ENCODE measurements at regions not wholly inside any gene's neighbourhood (a gene's known extent, or its start where the extent isn't known, plus 50 kb on each side); places are given as distances from the start of the nearest gene placed in this dataset.

DNA sequence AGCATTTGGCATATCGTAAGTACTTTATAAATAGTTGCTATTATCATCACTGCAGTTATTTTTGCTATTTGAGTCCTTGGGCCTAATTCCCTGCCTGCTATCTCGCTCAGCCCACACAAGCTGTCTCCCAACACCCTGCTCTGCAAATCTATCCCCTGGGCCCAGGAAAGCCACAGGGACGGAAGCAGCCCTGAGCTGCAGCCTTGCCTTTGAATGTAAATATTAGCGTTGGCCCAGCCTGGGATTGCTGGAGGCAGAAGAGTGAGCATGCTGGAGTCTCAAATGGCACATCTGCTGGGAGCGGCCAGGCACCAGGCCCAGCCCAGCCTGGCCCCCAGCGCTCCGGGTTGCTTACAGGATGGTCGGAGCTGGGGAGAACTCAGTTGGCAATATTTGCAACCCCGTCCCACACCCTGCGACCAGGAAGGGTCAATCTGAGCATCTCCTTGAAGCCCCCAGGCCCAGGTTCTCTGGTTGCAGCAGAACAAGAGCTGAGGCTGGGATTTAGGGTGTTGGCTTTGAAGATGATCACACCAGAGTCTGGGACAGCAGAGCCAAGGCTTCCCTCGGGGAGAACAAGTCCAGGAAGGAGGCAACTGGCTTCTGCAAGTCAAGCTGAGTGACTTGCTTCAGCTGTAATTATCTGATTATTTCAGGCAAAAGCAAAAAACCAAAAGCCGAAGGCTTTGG is 529.6 kb downstream of the SHQ1 start:
- Mint-ChIP-seq H3K27me3 (ENCODE audit: low read depth) (peaks cover 3% of the 10 kb centered on the region; the same call in 1 of the 2 replicates), H3K4me3 (no peak overlapping the region), H3K27ac (no peak overlapping the region), H3K4me1 (no peaks in the 10 kb centered on the region), H3K36me3 (ENCODE audit: insufficient read depth in 1 of 3, low read depth in 3 of 3) (no peaks in the 10 kb centered on the region), H3K9me3 (no peaks in the 10 kb centered on the region)
- Histone ChIP-seq H3K79me1 (ENCODE audit: insufficient read depth, low read depth, low read length, poor library complexity, severe bottlenecking) (no peaks in the 10 kb centered on the region), H2AK5ac (ENCODE audit: insufficient read length, low read length) (no peak overlapping the region), H3K23me2 (ENCODE audit: insufficient read length, low read depth, low read length, poor library complexity, severe bottlenecking) (no peaks in the 10 kb centered on the region), H4K8ac (replicated peaks; ENCODE audit: insufficient read length, low read depth, low read length) (no peak overlapping the region), H4K5ac (ENCODE audit: insufficient read length, low read depth, low read length) (no peak overlapping the region), H3T11ph (ENCODE audit: low read length) (no peak overlapping the region), H2BK15ac (ENCODE audit: low read depth, low read length) (no peak overlapping the region), H2BK20ac (ENCODE audit: low read depth, low read length, poor library complexity, severe bottlenecking) (no peak overlapping the region), H3K23ac (ENCODE audit: insufficient read length, low read depth, low read length) (no peak overlapping the region), H4K91ac (ENCODE audit: insufficient read length, low read depth, low read length) (no peak overlapping the region), H2BK120ac (ENCODE audit: low read depth, low read length, poor library complexity, severe bottlenecking) (no peak overlapping the region), H3K14ac (ENCODE audit: insufficient read depth, low read length) (no peak overlapping the region; the same call in 1 of the 2 replicates), H2BK12ac (ENCODE audit: insufficient read length, low read depth, low read length) (no peak overlapping the region), H2BK5ac (ENCODE audit: insufficient read length, low read length) (no peak overlapping the region), H4K20me1 (ENCODE audit: control insufficient read depth, insufficient read depth, insufficient read length) (no peaks in the 10 kb centered on the region), H3K27me3 (ENCODE audit: insufficient read depth, low read length) (no peaks in the 10 kb centered on the region), H3K4me1 (ENCODE audit: insufficient read depth, low read length) (no peaks in the 10 kb centered on the region), H3K27ac (ENCODE audit: insufficient read length, low read depth, low read length) (no peak overlapping the region), H3K18ac (ENCODE audit: insufficient read length, low read depth, low read length) (no peak overlapping the region), H3K9ac (ENCODE audit: extremely low read depth, insufficient read length, low read length) (no peak overlapping the region), H3K9me3 (ENCODE audit: control insufficient read depth, low read depth, low read length) (no peaks in the 10 kb centered on the region), H3K56ac (ENCODE audit: insufficient read length, low read depth, low read length) (no peak overlapping the region), H3K4me2 (ENCODE audit: insufficient read depth, insufficient read length, low read length) (no peak overlapping the region), H3K79me2 (ENCODE audit: insufficient read depth, low read length) (no peaks in the 10 kb centered on the region), H3K4ac (ENCODE audit: low read depth, low read length) (no peak overlapping the region), H2AFZ (ENCODE audit: low read length) (no peak overlapping the region)
- DNase-seq = no peak
- WGBS (ENCODE audit: extremely low coverage, insufficient read length, low lambda C conversion rate) = no CpG with 5 or more reads among the region's 12 CpGs
- TF ChIP-seq, protein P1, sequence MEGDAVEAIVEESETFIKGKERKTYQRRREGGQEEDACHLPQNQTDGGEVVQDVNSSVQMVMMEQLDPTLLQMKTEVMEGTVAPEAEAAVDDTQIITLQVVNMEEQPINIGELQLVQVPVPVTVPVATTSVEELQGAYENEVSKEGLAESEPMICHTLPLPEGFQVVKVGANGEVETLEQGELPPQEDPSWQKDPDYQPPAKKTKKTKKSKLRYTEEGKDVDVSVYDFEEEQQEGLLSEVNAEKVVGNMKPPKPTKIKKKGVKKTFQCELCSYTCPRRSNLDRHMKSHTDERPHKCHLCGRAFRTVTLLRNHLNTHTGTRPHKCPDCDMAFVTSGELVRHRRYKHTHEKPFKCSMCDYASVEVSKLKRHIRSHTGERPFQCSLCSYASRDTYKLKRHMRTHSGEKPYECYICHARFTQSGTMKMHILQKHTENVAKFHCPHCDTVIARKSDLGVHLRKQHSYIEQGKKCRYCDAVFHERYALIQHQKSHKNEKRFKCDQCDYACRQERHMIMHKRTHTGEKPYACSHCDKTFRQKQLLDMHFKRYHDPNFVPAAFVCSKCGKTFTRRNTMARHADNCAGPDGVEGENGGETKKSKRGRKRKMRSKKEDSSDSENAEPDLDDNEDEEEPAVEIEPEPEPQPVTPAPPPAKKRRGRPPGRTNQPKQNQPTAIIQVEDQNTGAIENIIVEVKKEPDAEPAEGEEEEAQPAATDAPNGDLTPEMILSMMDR (conservative IDR thresholded peaks at IDR 0.05) = no peak

Data from H9 (cell line).